GM21390 (cell line): ENCODE measurements at regions not wholly inside any gene's neighbourhood (a gene's known extent, or its start where the extent isn't known, plus 50 kb on each side); places are given as distances from the start of the nearest gene placed in this dataset.

Source experiments
- ATAC-seq: cut with Tn5 transposase; IDR thresholded peaks from one replicate; pipeline ENCODE4 v1.9.1; 2021; ENCODE audit not compliant: unreplicated experiment

DNA sequence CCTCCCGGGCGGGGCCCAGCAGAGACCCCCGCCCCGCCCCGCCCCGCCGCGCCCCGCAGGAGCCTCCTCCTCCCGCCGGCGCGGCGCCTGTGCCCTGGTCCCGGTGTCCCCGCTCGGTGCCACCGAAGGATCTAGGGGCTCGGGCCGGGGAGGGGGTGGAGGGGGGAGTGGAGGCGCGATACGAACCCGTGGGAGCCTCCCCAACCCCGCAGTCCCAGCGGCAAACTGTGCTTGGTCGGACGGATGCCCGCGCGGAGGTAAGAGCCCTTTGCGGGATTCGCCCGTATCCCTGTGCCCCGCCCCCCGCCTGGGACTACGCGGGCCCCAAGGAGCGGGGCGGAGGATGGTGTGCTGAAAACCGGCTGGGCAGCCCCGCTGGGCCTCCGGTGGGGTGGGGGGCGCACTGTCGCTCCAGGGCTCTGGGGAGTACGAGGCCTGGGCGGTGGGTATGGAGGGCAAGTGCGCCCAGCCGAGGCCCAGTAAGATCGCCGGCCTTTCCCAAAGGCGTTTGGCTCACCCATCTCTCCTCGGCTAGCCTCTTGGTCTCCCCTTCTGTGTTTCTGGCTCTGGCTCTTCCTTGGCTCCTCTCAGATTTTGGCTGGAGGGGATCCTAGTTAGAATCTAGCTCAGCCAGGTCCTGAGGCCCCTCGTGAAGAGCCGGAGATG is 65.6 kb upstream of the POLG start:
- peak; percentile 17 for ATAC-seq

DNA sequence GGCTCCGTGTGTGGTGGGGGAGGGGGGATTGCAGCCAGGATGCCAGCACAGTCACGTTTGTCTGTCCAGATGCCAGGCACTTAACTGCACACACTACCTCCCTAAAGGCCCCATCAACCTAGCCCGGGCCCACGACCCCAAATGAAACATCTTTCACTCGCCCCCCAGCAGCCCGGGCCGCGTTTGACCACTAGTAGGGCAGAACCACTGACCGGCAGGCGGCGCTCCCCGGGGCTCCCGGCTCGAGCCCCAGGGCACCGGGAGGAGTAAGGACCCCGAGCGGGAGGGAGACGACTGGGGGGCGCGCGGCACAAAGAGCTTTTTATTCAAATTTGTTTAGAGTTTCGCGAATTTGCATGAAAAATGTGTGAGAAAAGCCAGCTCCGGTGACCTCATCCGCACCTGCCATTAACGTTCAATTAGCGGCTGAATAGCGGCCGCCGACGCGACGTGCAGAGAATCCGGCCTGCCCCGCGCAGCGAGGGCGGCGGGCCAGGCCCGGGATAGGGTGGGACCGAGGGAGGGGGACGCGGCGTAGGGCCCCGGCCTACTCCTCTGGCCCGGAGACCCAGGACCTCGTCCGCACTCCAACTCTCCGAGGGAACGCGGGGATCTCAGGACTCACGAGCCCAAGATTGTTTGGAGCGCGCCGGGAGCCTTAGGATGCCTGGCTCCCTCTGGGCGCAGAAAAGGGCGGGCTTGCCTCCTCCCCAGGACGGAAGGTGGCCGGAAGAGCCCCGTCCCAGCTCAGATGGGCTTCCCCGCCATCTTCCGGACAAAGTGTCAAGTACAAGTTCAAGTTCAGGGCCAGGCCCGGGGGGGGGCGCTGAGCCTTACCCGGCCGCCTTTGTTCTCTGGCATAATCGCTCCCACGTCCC is 64.9 kb upstream of the POLG start:
- ATAC-seq = peak; percentile 73

DNA sequence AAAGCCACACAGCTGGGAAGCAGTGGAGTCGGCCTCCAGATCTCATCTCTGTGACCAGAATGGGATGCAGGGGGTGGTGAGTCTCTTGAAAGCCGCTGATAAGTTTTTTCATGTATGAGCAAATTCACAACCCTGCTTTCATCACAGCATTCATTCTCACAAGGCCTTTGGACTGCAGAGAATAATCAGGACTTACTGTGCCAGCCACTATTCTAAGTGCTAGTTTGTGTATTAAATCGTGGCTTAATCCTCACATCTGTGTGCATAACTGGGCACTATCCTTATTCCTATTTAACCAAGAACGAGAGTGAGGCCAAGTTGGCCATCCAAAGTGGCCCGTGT is 64.2 kb upstream of the POLG start:
- ATAC-seq = no peak

DNA sequence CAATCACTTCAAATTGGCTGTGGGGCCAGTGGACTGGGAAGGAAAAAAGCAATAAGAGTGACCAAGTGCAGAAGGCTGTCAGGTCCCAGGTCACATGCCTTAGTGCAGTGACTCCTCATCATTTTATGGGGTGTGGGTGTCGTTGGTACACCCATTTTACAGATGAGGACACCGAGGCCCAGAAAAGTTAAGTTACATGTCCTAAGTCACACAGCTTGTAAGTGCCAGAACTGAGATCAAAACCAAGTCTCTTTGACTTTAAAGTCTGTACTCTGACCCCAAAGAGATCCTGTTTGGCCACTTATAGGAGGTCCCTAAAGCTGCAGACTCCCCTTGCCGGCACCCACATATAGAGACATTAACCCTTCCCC is 63.0 kb upstream of the POLG start:
- no peak for ATAC-seq

DNA sequence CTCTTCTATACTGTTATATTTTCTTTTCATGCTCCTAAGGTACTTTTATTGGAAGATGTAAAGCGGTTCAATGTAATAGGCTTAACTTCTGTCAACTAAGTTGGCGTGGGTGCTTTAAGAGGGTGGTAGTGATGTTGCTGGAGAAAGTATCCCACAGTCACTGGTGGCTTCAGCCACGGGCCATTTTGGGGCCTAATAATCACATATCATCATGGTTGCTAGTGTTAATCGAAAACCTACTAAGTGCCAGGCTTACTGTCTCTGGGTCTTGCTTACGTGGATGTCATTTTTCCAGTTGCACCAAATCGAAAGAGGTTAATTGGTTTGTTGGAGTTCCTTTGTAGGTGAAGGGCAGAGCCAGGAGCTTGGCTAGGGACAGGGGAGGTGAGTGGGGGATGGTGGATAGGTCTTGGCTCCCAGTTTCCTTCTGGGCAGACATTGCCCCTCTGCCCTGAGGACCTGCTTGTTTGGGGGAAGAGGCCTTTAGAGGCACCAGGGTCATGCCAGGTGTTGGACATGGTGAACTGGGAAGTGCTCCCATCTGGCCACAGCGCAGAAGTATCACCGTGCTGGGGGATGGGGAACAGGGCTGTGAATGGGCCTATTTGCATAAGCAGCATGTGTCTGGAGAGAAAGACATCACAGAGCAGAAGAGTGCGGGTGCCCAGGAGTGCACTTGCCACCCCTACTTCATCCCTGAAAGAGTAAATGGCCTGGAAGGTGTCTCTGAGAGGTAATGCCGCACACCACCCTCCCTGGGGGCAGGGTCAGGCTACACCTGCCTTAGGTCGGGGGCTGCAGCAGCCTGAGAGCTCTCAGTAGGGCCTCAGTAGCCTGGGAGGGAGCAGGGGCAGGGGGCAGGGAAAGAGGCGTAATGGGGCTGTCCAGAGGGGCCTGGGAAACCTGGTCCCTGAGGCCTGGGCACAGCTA is 62.4 kb upstream of the POLG start:
- no peak for ATAC-seq

DNA sequence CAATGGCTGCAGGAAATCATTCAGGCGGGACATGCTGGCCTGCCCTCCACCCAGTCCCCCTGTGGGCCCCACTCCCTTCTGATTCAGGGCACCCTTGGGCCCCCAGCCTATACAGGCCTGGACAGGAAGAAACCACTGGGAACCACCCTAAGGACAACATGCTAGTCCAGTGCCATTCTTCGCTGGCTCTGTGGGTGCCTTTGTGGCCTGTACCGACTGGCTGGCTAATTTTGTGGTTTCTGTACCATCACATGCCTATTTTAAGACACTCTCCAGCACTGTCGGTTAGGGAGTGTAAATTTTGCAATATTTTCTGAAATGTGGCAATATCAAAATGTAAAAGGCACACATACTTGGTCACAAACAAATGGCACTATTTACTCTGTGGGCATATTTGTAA is 61.4 kb upstream of the POLG start:
- no peak for ATAC-seq

DNA sequence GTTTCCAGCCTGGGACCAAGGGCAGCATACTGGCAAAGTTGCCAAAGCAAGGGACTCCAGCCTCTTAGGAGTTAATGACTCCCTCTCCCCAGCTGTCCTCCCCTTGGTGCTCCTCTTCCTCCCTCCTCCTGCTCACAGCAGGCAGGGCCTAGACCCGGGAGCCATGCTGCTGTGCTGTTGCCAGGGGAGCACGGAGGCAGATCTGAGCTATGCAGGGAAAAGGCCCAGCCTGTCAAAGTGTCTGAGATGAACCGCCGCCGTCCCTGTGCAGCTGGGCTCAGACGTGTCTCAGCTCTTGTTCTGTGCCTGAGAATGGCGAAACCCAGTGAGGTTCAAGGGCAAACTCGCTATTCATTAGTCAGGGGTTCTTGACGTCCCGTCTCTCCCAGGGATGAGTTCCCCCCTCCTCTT is 60.8 kb upstream of the POLG start:
- ATAC-seq = no peak

DNA sequence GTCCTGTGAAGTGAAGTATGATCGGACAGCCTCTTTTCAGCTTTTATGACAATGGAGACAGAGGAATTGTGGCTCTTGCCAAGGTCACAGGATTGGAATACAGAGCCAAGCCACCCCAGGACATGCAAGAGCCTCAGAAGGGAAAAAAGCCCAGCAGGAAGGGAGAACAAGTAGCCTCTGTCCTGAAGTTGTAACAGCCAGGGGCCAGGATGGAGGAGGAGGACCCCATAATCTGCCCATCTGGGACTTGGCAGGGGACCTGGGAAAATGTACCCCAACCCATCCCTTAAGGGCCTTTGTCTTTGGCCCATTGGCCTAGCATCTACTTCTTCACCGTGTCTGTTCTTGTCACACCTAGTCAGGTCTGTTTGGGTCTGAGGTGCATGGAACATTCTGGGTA is 60.4 kb upstream of the POLG start:
- no peak for ATAC-seq

DNA sequence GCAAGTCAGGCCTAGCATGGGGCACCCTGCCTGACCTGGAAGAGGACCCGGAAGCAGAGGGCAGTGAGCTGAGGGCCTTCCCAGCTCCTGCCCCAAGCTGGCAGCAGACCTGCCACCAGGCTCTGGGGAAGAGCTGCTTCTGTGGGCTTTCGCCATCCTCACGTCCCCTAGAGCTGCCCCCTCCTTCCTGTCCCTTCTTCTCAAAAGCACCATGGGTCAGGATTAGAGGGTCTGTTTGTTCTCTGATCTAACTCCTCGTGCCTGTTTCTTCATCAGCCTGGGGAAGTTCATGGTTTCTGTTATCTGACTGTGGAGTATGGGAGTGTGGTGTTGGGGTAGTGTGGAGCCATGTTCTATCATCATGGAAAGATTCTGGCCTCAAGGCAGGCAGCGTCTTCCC is 58.4 kb upstream of the POLG start:
- no peak for ATAC-seq

DNA sequence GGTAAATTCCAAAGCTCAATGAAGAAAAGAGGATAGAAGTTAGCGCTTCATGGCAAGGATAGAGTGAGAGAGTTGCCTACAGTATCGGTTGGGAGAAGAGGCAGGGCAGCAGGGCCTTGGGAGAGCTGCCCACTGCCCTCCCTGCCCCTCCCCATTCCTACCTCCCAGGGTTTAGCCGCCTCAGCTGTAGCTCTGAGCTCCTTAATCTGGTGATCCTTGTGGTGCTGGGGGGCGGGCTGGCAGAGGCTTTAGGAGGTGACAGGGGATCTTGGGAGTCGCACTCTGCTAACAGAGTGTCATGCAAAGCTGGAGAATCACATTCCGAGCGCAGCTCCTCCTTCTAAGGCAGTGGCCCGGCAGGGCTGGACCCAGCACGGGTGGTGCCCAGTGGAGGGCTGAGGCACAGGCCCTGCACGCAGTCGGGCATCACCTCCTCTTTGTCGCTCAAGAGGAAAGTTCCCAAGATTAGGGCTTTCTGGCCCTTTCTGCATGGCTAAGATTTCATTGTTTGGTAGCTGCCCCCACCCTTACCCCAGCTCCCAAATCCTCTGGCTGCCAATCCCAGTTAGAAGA is 57.1 kb upstream of the POLG start:
- ATAC-seq = no peak

DNA sequence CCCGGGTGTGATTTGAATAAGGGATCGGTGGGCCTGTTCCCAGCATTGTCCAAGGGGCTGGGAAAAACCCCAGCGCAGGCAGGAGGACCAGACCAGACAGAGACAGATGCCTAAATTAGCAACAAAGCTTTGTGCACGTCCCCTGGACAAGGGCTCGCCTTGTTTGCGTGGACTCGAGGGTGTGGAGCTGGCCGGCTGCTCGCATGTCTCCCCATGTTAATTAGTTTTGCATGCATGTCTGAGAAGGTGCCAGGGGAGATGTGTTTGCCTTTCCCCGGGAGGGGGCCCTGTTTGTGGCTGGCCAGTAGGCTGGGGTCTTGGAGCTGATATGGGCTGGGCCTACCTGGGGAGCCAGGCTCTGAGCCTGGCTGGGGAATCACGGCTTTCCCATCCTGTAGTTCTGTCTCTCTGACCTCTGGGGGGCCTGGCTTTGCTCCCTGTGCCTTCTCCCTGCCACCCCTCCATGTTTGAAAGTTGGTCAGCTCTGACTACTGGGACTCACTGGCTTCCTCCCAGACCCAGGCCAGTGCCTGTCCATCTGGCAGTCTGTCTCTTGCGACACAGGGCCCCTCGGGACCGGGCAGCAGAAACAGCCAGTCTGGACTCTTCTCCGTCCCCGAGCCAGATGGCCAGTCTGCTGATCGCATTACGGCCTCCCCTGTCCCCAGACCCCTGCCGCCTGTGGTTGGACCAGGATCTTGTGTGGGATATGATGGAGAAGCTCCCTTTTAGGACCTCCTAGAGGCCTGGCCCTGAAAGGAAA is 55.4 kb upstream of the POLG start:
- ATAC-seq = no peak

DNA sequence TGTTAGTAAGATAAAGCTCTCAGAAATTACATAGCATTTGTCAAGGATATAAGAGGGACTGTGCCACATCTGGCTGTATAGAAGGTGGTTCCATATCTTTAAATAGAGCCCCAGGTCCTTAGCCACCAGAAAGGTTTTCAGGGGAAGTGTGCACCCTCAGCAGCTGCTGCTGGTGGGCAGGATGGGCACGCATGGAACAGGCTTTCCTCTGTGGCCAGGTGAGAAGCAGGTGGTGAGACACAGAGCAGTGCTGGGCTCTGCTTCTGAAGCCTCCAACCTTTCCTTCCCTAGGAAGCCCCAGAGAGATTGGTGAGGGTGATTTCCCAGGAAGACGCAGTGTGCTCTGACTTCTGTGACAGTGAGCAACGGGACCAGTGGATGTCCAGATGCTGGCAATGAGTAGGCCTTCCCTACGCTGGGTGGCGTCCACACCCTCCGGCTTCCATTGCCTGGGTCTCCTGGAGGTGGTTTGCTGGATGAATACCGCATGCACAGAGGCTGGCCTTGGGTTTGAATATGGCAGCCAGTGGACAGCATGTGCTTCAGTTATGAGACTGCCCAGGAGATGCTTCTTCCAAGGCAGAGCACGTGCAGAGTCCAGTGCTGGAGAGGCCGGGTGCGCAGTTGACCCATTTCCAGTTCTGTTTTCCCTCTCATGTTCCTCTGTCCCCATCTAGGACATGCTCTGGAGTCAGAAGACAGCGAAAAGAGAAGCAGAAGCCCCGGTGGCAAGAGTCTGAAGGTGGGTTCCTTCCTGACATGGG is 52.7 kb upstream of the POLG start:
- ATAC-seq = no peak

DNA sequence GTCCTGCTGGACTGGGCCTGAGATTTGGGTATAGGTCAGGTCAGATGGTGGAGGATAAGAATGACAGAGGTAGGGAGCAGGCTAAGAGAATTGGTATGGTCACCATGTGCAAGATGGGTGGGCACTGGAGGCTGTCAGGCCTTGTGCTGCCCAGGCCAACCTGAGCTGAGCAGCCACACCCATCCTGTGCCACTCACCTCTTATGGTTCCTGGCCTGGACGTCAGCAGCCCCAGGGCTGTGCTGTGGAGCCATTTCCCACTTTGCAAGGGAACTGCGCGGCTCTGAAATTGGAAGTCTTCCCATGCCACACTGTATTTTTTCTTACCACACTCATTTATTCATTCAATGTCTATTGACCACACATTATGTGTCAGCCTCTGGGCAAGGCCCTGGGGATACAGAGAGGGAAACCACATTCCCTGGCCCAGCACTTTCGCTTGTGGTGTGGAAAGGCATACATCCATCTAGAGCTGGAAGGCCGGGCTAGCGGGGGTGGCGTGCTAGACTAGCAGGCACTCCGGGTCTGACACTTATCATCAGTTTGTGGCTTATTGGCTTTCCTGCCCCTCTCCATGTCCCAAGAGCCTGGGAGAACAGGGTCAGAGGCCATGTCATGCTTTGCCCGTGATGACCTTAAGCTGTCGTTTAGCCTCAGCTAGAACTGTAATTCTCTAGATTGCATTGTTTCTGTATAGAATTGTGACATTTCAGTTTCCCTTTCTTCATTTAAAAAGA is 51.1 kb upstream of the POLG start:
- no peak for ATAC-seq
